GM19099 (cell line): ENCODE measurements at regions not wholly inside any gene's neighbourhood (a gene's known extent, or its start where the extent isn't known, plus 50 kb on each side); places are given as distances from the start of the nearest gene placed in this dataset.

Experiments used
- POLR2A ChIP-seq: IDR thresholded peaks from 3 replicates; pipeline ENCODE4 v1.6.1; 2011; ENCODE audit warnings: low read depth; ENCODE audit not compliant: insufficient read length; ENCODE audit errors: extremely low read depth

- TF ChIP-seq POLR2A: peak; percentile 75
These were observed 220.1 kb upstream of the MKLN1 start for GRCh38 chr7:131107337-131108211.

GRCh38 chr7:131108212-131108940, 219.3 kb upstream of the MKLN1 start:
- peak; percentile 19 for TF ChIP-seq POLR2A

GRCh38 chr7:131109011-131109758, 218.5 kb upstream of the MKLN1 start:
- TF ChIP-seq POLR2A: no peak

- peak; percentile 56 for TF ChIP-seq POLR2A
These were observed 217.8 kb upstream of the MKLN1 start for GRCh38 chr7:131109759-131110296.

GRCh38 chr7:131110297-131111080, 217.2 kb upstream of the MKLN1 start:
- no peak for TF ChIP-seq POLR2A

- no peak for TF ChIP-seq POLR2A
These were observed 216.5 kb upstream of the MKLN1 start for GRCh38 chr7:131111081-131111576.

GRCh38 chr7:131111792-131112191, 215.9 kb upstream of the MKLN1 start:
- no peak for TF ChIP-seq POLR2A

- TF ChIP-seq POLR2A: no peak
These were observed 215.2 kb upstream of the MKLN1 start for GRCh38 chr7:131112431-131112830.

- no peak for TF ChIP-seq POLR2A
These were observed 212.3 kb upstream of the MKLN1 start for GRCh38 chr7:131115340-131115739.

- no peak for TF ChIP-seq POLR2A
These were observed 210.2 kb upstream of the MKLN1 start for GRCh38 chr7:131117439-131117838.

GRCh38 chr7:131119381-131119780, 208.3 kb upstream of the MKLN1 start:
- no peak for TF ChIP-seq POLR2A

- TF ChIP-seq POLR2A: no peak
These were observed 205.3 kb upstream of the MKLN1 start for GRCh38 chr7:131122394-131122793.

- TF ChIP-seq POLR2A: no peak
These were observed 203.6 kb upstream of the MKLN1 start for GRCh38 chr7:131124001-131124629.

- no peak for TF ChIP-seq POLR2A
These were observed 202.8 kb upstream of the MKLN1 start for GRCh38 chr7:131124867-131125266.

- TF ChIP-seq POLR2A: no peak
These were observed 197.4 kb upstream of the MKLN1 start for GRCh38 chr7:131130324-131130723.
